Neuronal stem cell (in vitro differentiated cells): ENCODE measurements at regions not wholly inside any gene's neighbourhood (a gene's known extent, or its start where the extent isn't known, plus 50 kb on each side); places are given as distances from the start of the nearest gene placed in this dataset.
"Not testable (repeated sequence)": the region's sequence is repeated elsewhere in the genome, so short reads cannot be mapped to it uniquely, and the experiment has no call there.

Experiments used
- DNase-seq: peaks from one replicate; pipeline ENCODE4 v3.0.0-alpha.2; 2013; ENCODE audit warnings: low spot score
- H2AFZ ChIP-seq: one replicate; pipeline ENCODE4 v1.6.1; 2013; ENCODE audit warnings: mild to moderate bottlenecking, low read length, inconsistent platforms
- H2AK5ac ChIP-seq: 2 replicates; pipeline ENCODE4 v1.6.1; 2013; ENCODE audit warnings: low read depth, mild to moderate bottlenecking, inconsistent platforms, low read length, moderate library complexity, mixed read lengths
- H2BK120ac ChIP-seq: 2 replicates; pipeline ENCODE4 v1.6.1; 2013; ENCODE audit warnings: low read depth, mild to moderate bottlenecking, inconsistent platforms, low read length, moderate library complexity, mixed read lengths
- H2BK12ac ChIP-seq: one replicate; pipeline ENCODE4 v1.6.1; 2013; ENCODE audit warnings: low read length, inconsistent platforms
- H2BK15ac ChIP-seq: 2 replicates; pipeline ENCODE4 v1.6.1; 2013; ENCODE audit warnings: mild to moderate bottlenecking, low read length, inconsistent platforms, mixed read lengths
- H2BK5ac ChIP-seq: one replicate; pipeline ENCODE4 v1.6.1; 2013; ENCODE audit warnings: inconsistent platforms, mild to moderate bottlenecking, low read length, moderate library complexity
- H3K14ac ChIP-seq: one replicate; pipeline ENCODE4 v1.6.1; 2013; ENCODE audit warnings: low read length, inconsistent platforms
- H3K18ac ChIP-seq: 2 replicates; pipeline ENCODE4 v1.6.1; 2013; ENCODE audit warnings: low read length, inconsistent platforms
- H3K23ac ChIP-seq: 2 replicates; pipeline ENCODE4 v1.6.1; 2013; ENCODE audit warnings: low read depth, mild to moderate bottlenecking, mixed read lengths, low read length, inconsistent platforms; ENCODE audit not compliant: poor library complexity
- H3K27ac ChIP-seq: replicated peaks from 3 replicates; pipeline ENCODE4 v1.5.1; 2013; ENCODE audit warnings: low read length, inconsistent platforms
- H3K27me3 ChIP-seq, 3 experiments: 2 replicates each; pipeline ENCODE4 v1.6.1; 2013; ENCODE audit warnings: low read length in 3 of 3, mild to moderate bottlenecking in 2 of 3, inconsistent platforms in 1 of 3, low read depth in 1 of 3, mixed read lengths in 1 of 3, moderate library complexity in 1 of 3; ENCODE audit not compliant: control insufficient read depth in 3 of 3, insufficient read depth in 3 of 3
- H3K36me3 ChIP-seq, 2 donors: replicated peaks in 1 of 2; 2 replicates each; pipeline ENCODE4 v1.6.1; 2013; ENCODE audit warnings: low read length in 2 of 2; ENCODE audit not compliant: control insufficient read depth in 2 of 2, insufficient read depth in 2 of 2
- H3K4ac ChIP-seq: 2 replicates; pipeline ENCODE4 v1.6.1; 2013; ENCODE audit warnings: inconsistent platforms, mild to moderate bottlenecking, low read length, moderate library complexity
- H3K4me1 ChIP-seq, 2 donors: 1 replicate in 1 of 2; 2 replicates in 1 of 2; pipeline ENCODE4 v1.6.1; 2013; ENCODE audit warnings: low read length in 2 of 2, low read depth in 1 of 2; ENCODE audit not compliant: control insufficient read depth in 2 of 2, insufficient read depth in 1 of 2
- H3K4me2 ChIP-seq: one replicate; pipeline ENCODE4 v1.6.1; 2013; ENCODE audit warnings: mild to moderate bottlenecking, low read length, inconsistent platforms; ENCODE audit not compliant: insufficient read depth, poor library complexity, severe bottlenecking
- H3K4me3 ChIP-seq, 2 donors: 2 replicates each; pipeline ENCODE4 v1.5.1; 2013; ENCODE audit warnings: low read length in 2 of 2, mild to moderate bottlenecking in 2 of 2, inconsistent platforms in 1 of 2, moderate library complexity in 1 of 2
- H3K79me1 ChIP-seq: one replicate; pipeline ENCODE4 v1.6.1; 2013; ENCODE audit warnings: low read depth, mild to moderate bottlenecking, inconsistent platforms, low read length, moderate library complexity
- H3K9ac ChIP-seq: one replicate; pipeline ENCODE4 v1.6.1; 2013; ENCODE audit warnings: mild to moderate bottlenecking, low read depth, low read length, inconsistent platforms; ENCODE audit not compliant: poor library complexity
- H3K9me3 ChIP-seq, 2 donors: replicated peaks in 1 of 2; 2 replicates each; pipeline versions ENCODE3 to v1.6.1; 2013; ENCODE audit warnings: low read length in 2 of 2, mild to moderate bottlenecking in 2 of 2, inconsistent platforms in 1 of 2, low read depth in 1 of 2, mixed read lengths in 1 of 2, moderate library complexity in 1 of 2; ENCODE audit not compliant: control insufficient read depth in 2 of 2, insufficient read depth in 1 of 2
- H4K8ac ChIP-seq: one replicate; pipeline ENCODE4 v1.6.1; 2013; ENCODE audit warnings: low read depth, mild to moderate bottlenecking, inconsistent platforms, low read length, moderate library complexity
- H4K91ac ChIP-seq: one replicate; pipeline ENCODE4 v1.6.1; 2013; ENCODE audit warnings: low read length, low read depth, mild to moderate bottlenecking, inconsistent platforms; ENCODE audit not compliant: poor library complexity
- WGBS, 2 donors: extraction: QIAGEN DNeasy Blood & Tissue Kit; methylation state at CpG; one replicate each; pipeline ENCODE4 v1.1.7; 2013; ENCODE audit warnings: missing lambda C conversion rate in 2 of 2, mixed read lengths in 1 of 2; ENCODE audit not compliant: insufficient read length in 2 of 2, insufficient replicate concordance in 1 of 2; ENCODE audit errors: extremely low coverage in 2 of 2; 5-methylcytosine and 5-hydroxymethylcytosine counted together

- no peak overlapping the region for H2BK12ac ChIP-seq
- no peak overlapping the region for H3K4ac ChIP-seq
- no peak overlapping the region for H2BK5ac ChIP-seq
- H2AFZ ChIP-seq: no peak overlapping the region
- H3K9me3 ChIP-seq: no peaks in the 10 kb centered on the region
- H3K27ac ChIP-seq: no peak overlapping the region
- H3K9ac ChIP-seq: no peak overlapping the region
- H3K14ac ChIP-seq: no peak overlapping the region
- no peak overlapping the region for H3K18ac ChIP-seq
- no peak overlapping the region for H2AK5ac ChIP-seq
- WGBS, 2 donors: no CpG with 5 or more reads among the region's 8 CpGs
- no peak overlapping the region for H4K8ac ChIP-seq
- peaks cover 0 to 20% (median 0%) of the 10 kb centered on the region in 3 experiments for H3K27me3 ChIP-seq
- no peak for DNase-seq
- peaks cover 6 to 7% of the 10 kb centered on the region in 2 donors for H3K4me1 ChIP-seq
- no peak overlapping the region for H3K4me2 ChIP-seq
- no peak overlapping the region for H3K23ac ChIP-seq
- no peak overlapping the region for H4K91ac ChIP-seq
- H3K79me1 ChIP-seq: no peaks in the 10 kb centered on the region
- H2BK15ac ChIP-seq: no peak overlapping the region
- H3K4me3 ChIP-seq: no peak overlapping the region
- no peak overlapping the region for H2BK120ac ChIP-seq
- no peaks in the 10 kb centered on the region for H3K36me3 ChIP-seq
These were observed 79.3 kb upstream of the PPP2R2D start for GRCh38 chr10:131821378-131822012.

DNA sequence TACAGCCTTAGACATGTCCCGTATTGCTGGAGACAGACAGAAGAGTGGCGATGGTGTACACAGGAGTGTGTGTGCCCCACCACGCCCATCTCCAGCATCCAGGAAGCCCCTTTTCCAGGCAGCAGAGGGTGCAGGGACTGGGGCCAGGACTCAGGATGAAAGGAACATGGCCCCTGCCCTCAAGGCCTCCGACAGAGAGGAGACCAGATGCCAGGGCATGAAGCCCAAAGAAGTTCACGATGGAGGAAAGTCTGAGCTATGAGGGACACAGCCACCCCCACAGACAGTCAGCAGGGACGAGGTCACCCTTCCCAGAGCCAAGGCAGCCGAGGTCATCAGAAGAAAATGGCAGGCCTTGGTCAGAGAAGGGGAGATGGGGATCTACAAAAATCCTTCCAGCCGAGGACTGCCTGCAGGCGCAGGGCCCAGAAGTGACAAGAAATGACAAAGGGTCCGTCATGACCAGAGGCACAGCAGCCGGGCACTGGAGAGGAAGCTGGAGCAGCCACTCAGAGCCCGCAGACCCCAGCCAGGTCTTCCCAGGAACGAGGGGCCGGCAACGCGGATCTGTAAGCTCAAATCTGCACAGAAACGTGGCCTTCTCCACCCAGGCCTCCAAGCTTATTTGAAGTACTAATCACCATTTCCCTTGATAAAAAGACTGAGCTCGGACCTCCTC, 78.7 kb upstream of the PPP2R2D start:
- Histone ChIP-seq H3K4ac (no peak overlapping the region), H3K36me3 (no peaks in the 10 kb centered on the region), H2BK12ac (no peak overlapping the region), H2BK15ac (no peak overlapping the region), H3K4me2 (no peak overlapping the region), H3K27me3 (peaks cover 0 to 15% (median 0%) of the 10 kb centered on the region in 3 experiments), H4K91ac (no peak overlapping the region), H3K9me3 (no peaks in the 10 kb centered on the region), H3K14ac (peak overlapping the region; percentile 21), H3K27ac (no peak overlapping the region), H3K4me3 (peak overlapping the region in 1 of 2 donors; percentile 5), H3K18ac (no peak overlapping the region), H4K8ac (no peak overlapping the region), H2BK120ac (no peak overlapping the region), H3K9ac (no peak overlapping the region), H2AK5ac (no peak overlapping the region), H2AFZ (no peak overlapping the region), H3K23ac (no peak overlapping the region), H3K79me1 (no peaks in the 10 kb centered on the region), H3K4me1 (peaks cover 6 to 7% of the 10 kb centered on the region in 2 donors), H2BK5ac (no peak overlapping the region)
- DNase-seq: no peak
- no CpG with 5 or more reads among the region's 18 CpGs for WGBS, 2 donors

DNA sequence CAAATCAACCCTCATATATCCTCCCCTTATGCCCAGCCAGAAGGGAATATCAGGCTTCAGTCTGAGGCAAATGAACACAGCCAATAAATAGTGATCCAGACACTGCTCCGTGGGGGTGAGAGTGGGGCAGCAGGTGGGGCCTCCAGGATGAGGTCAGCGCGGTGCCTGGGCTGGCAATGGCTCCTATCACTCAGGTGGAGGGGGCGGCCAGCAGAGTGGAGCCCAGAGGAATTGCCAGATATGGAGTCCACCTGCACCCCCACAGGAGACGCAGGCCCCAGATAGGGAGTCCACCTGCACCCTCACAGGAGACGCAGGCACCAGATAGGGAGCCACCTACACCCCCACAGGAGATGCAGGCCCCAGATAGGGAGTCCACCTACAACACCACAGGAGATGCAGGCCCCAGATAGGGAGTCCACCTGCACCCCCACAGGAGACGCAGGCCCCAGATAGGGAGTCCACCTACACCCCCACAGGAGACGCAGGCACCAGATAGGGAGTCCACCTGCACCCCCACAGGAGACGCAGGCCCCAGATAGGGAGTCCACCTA, 78.0 kb upstream of the PPP2R2D start:
- Histone ChIP-seq H3K36me3 (no peaks in the 10 kb centered on the region), H3K9me3 (no peaks in the 10 kb centered on the region), H3K9ac (no peak overlapping the region), H3K4me3 (no peak overlapping the region), H3K4me2 (no peak overlapping the region), H2AFZ (no peak overlapping the region), H3K79me1 (no peaks in the 10 kb centered on the region), H2BK120ac (no peak overlapping the region), H2BK15ac (no peak overlapping the region), H3K27ac (no peak overlapping the region), H2AK5ac (no peak overlapping the region), H3K27me3 (peaks cover 0 to 9% (median 0%) of the 10 kb centered on the region in 3 experiments), H3K4ac (no peak overlapping the region), H4K8ac (no peak overlapping the region), H4K91ac (no peak overlapping the region), H3K4me1 (peaks cover 6 to 7% of the 10 kb centered on the region in 2 donors), H3K23ac (no peak overlapping the region), H3K18ac (peak overlapping the region; percentile 28), H2BK5ac (no peak overlapping the region), H2BK12ac (no peak overlapping the region), H3K14ac (peak overlapping the region; percentile 21)
- no CpG with 5 or more reads among the region's 9 CpGs for WGBS, 2 donors
- DNase-seq: no peak

GRCh38 chr10:131823601-131824099, 77.2 kb upstream of the PPP2R2D start:
- H3K18ac ChIP-seq, H3K4ac ChIP-seq, H3K9me3 ChIP-seq, H3K27ac ChIP-seq, H4K8ac ChIP-seq, H2BK120ac ChIP-seq, H2AK5ac ChIP-seq, H3K79me1 ChIP-seq, H2AFZ ChIP-seq, H3K9ac ChIP-seq, H2BK5ac ChIP-seq, H2BK15ac ChIP-seq, H3K4me2 ChIP-seq, DNase-seq, H3K4me3 ChIP-seq, H3K36me3 ChIP-seq, H3K27me3 ChIP-seq, H4K91ac ChIP-seq, H3K23ac ChIP-seq, H3K4me1 ChIP-seq, H3K14ac ChIP-seq, H2BK12ac ChIP-seq: not testable (repeated sequence)
- no CpG with 5 or more reads among the region's 12 CpGs for WGBS, 2 donors
